Right lobe of liver (tissue), 4 donors: ENCODE measurements at regions not wholly inside any gene's neighbourhood (a gene's known extent, or its start where the extent isn't known, plus 50 kb on each side); places are given as distances from the start of the nearest gene placed in this dataset.

Experiments used
- POLR2A ChIP-seq: fragments of 450-650 bp; IDR thresholded peaks from one replicate; pipeline ENCODE4 v1.6.1; 2017; ENCODE audit warnings: antibody characterized with exemption, mild to moderate bottlenecking
- TF ChIP-seq, protein P1 (sequence below), 4 donors: fragments of 200-600 bp in 3 of 4; fragments of 450-650 bp in 1 of 4; IDR thresholded peaks; one replicate each; pipeline versions ENCODE4 v1.5.1 to v1.8.0; 2016 to 2022; ENCODE audit warnings: antibody characterized with exemption in 4 of 4, mild to moderate bottlenecking in 2 of 4
- donor health status: DM: no; HTN: no; CAD: no.
- donor health status: DM: no; HTN: no; CAD: no.
- donor health status: DM: no; HTN: yes; CAD: no.

DNA sequence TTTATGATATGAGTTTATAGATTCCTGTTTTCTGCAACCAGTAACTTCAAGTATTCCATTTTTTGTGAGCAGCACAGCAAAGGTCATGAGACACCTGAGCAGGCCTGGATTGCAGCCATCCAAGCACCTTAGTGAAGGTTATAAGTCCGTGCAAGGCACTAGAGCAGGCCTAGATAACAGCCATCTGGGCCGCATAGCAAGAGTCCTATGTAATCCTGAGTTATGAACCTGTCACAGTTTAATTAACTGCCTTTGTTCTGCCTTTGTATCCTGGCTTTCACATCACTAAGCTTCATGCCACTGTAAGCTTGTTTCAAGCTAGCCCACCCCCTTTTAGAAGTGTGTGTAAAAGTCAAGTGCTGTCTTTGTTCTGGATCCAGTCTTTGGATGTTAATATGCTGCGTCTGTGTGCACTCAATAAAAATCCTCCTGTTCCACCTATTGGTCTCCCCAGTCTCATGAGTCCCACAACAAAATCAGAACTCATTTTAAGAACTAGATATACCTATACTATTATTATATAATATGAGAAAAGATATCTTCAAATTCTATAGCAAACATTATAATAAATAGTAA is 556.2 kb upstream of the CHRM3 start:
- no peak for TF ChIP-seq POLR2A
- TF ChIP-seq, protein P1, sequence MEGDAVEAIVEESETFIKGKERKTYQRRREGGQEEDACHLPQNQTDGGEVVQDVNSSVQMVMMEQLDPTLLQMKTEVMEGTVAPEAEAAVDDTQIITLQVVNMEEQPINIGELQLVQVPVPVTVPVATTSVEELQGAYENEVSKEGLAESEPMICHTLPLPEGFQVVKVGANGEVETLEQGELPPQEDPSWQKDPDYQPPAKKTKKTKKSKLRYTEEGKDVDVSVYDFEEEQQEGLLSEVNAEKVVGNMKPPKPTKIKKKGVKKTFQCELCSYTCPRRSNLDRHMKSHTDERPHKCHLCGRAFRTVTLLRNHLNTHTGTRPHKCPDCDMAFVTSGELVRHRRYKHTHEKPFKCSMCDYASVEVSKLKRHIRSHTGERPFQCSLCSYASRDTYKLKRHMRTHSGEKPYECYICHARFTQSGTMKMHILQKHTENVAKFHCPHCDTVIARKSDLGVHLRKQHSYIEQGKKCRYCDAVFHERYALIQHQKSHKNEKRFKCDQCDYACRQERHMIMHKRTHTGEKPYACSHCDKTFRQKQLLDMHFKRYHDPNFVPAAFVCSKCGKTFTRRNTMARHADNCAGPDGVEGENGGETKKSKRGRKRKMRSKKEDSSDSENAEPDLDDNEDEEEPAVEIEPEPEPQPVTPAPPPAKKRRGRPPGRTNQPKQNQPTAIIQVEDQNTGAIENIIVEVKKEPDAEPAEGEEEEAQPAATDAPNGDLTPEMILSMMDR (IDR thresholded peaks at IDR 0.05) = no peak
